ENCODE measurements at regions not wholly inside any gene's neighbourhood (a gene's known extent, or its start where the extent isn't known, plus 50 kb on each side); places are given as distances from the start of the nearest gene placed in this dataset.

DNA sequence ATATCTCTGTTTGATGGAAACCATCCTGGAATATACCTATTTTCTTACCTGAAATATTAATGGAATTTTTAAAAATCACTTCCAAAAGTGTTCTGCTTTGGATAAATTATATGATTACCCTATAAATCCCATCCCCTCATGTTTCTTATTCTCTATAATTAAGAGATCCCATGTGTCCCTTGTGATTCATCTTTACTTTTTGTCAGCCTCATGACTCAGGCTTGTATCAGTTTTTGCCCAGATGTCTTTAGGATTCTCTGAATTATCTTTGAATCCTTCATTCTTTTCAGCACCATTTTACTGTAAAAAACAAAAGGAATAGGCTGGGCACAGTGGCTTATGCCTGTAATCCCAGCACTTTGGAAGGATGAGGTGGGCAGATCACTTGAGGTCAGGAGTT lies 804.5 kb upstream of the CITED2 start:
- no peaks in the 10 kb centered on the region for H3K36me3 Mint-ChIP-seq (ENCODE audit: unreplicated experiment)
- H3K27ac Mint-ChIP-seq (ENCODE audit: unreplicated experiment) = no peak overlapping the region
- H3K27me3 Mint-ChIP-seq (ENCODE audit: unreplicated experiment) = no peaks in the 10 kb centered on the region
- no peaks in the 10 kb centered on the region for H3K9me3 Mint-ChIP-seq (ENCODE audit: unreplicated experiment)
- TF ChIP-seq, protein P1, sequence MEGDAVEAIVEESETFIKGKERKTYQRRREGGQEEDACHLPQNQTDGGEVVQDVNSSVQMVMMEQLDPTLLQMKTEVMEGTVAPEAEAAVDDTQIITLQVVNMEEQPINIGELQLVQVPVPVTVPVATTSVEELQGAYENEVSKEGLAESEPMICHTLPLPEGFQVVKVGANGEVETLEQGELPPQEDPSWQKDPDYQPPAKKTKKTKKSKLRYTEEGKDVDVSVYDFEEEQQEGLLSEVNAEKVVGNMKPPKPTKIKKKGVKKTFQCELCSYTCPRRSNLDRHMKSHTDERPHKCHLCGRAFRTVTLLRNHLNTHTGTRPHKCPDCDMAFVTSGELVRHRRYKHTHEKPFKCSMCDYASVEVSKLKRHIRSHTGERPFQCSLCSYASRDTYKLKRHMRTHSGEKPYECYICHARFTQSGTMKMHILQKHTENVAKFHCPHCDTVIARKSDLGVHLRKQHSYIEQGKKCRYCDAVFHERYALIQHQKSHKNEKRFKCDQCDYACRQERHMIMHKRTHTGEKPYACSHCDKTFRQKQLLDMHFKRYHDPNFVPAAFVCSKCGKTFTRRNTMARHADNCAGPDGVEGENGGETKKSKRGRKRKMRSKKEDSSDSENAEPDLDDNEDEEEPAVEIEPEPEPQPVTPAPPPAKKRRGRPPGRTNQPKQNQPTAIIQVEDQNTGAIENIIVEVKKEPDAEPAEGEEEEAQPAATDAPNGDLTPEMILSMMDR (IDR thresholded peaks at IDR 0.05; ENCODE audit: partially characterized antibody, unreplicated experiment) = no peak
- no peaks in the 10 kb centered on the region for H3K4me1 Mint-ChIP-seq (ENCODE audit: low read depth, unreplicated experiment)
- H3K4me3 Mint-ChIP-seq (ENCODE audit: unreplicated experiment) = no peak overlapping the region
- DNase-seq = no peak

DNA sequence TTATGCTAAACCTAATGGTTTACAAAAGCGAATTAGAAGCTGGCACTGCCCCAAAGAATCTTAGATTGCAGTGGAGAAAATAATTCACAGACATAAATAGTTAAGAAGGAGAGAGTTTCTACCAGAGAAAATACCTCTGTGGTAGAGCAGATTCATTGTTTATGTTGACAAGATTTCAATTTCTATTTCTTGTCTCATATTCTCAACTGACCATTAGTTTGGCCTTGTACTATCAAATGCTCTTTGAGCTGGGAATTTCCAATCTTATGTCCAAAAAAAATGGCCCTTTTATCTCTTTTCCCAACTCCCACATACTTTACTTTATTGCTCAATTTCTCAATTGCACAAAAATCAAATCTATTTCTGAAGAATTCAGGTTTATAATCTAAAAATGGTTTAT lies 804.1 kb upstream of the CITED2 start:
- no peaks in the 10 kb centered on the region for H3K4me1 Mint-ChIP-seq (ENCODE audit: low read depth, unreplicated experiment)
- no peaks in the 10 kb centered on the region for H3K9me3 Mint-ChIP-seq (ENCODE audit: unreplicated experiment)
- TF ChIP-seq, protein P1 (IDR thresholded peaks at IDR 0.05; ENCODE audit: partially characterized antibody, unreplicated experiment) = no peak
- H3K27me3 Mint-ChIP-seq (ENCODE audit: unreplicated experiment) = no peaks in the 10 kb centered on the region
- no peak overlapping the region for H3K4me3 Mint-ChIP-seq (ENCODE audit: unreplicated experiment)
- no peaks in the 10 kb centered on the region for H3K36me3 Mint-ChIP-seq (ENCODE audit: unreplicated experiment)
- no peak for DNase-seq
- no peak overlapping the region for H3K27ac Mint-ChIP-seq (ENCODE audit: unreplicated experiment)

DNA sequence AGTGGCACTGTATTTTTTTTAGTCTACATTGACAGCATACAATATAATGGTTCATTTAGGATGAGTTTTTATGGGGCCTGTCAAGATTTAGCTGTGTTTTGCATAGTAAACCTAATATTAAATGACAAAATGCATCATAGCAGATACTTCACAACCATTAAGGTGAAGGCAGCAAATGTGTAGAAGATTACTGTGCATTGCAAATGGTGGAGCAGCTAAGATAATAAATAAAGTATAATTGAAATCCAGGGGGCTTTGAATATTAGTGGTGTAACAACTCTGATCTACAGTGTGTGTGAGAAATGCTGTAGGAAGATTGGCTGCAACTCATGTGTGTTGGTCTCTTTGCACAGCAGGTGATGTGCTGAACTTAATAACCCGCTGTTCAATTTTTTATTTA lies 801.9 kb upstream of the CITED2 start:
- H3K36me3 Mint-ChIP-seq (ENCODE audit: unreplicated experiment) = no peaks in the 10 kb centered on the region
- H3K27me3 Mint-ChIP-seq (ENCODE audit: unreplicated experiment) = no peaks in the 10 kb centered on the region
- DNase-seq = no peak
- H3K4me1 Mint-ChIP-seq (ENCODE audit: low read depth, unreplicated experiment) = no peaks in the 10 kb centered on the region
- H3K27ac Mint-ChIP-seq (ENCODE audit: unreplicated experiment) = no peak overlapping the region
- H3K4me3 Mint-ChIP-seq (ENCODE audit: unreplicated experiment) = no peak overlapping the region
- TF ChIP-seq, protein P1 (IDR thresholded peaks at IDR 0.05; ENCODE audit: partially characterized antibody, unreplicated experiment) = no peak
- peaks cover 2% of the 10 kb centered on the region for H3K9me3 Mint-ChIP-seq (ENCODE audit: unreplicated experiment)

DNA sequence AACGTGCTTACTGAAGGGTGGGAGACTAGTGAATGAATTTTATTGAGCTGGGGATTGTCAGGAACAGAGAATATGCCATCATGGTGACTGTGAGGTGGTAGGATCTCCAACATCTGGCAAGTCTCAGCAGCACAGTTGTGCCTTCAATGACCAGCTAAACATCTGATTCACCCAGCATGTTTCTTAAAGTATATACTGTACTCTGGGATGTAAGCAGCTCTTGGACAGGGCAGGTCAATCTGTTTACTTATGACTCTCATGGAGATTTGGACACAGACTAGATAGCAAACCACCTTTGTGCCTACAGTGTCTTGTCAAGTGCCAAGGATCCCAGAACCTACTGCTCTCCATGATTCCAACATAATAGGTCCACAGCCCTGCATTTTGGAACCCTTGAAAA lies 801.0 kb upstream of the CITED2 start:
- Mint-ChIP-seq H3K4me1 (ENCODE audit: low read depth, unreplicated experiment) (no peaks in the 10 kb centered on the region), H3K9me3 (ENCODE audit: unreplicated experiment) (peaks cover 2% of the 10 kb centered on the region), H3K27me3 (ENCODE audit: unreplicated experiment) (no peaks in the 10 kb centered on the region), H3K36me3 (ENCODE audit: unreplicated experiment) (no peaks in the 10 kb centered on the region), H3K27ac (ENCODE audit: unreplicated experiment) (no peak overlapping the region), H3K4me3 (ENCODE audit: unreplicated experiment) (no peak overlapping the region)
- DNase-seq = no peak
- TF ChIP-seq, protein P1 (IDR thresholded peaks at IDR 0.05; ENCODE audit: partially characterized antibody, unreplicated experiment) = no peak

DNA sequence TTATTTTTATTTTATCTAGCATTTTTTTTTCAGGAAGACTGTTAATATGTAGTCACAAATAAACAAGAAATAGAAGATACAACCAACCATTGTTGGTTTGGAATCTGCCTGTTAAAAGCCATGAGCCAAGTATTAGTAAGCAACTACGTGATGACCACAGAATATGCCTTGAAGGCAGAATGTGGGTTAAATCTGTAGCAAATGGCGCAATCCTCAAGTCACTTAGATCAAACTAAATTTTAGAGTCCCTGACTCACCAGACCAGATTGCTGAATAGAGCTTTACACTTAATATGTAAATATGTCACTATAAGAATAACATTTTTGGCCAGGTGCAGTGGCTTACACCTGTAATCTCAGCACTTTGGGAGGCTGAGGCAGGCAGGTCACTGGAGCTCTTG lies 800.1 kb upstream of the CITED2 start:
- Mint-ChIP-seq H3K27me3 (ENCODE audit: unreplicated experiment) (no peaks in the 10 kb centered on the region), H3K4me3 (ENCODE audit: unreplicated experiment) (no peak overlapping the region), H3K9me3 (ENCODE audit: unreplicated experiment) (peaks cover 2% of the 10 kb centered on the region), H3K27ac (ENCODE audit: unreplicated experiment) (no peak overlapping the region), H3K36me3 (ENCODE audit: unreplicated experiment) (no peaks in the 10 kb centered on the region), H3K4me1 (ENCODE audit: low read depth, unreplicated experiment) (no peaks in the 10 kb centered on the region)
- TF ChIP-seq, protein P1 (IDR thresholded peaks at IDR 0.05; ENCODE audit: partially characterized antibody, unreplicated experiment) = no peak
- DNase-seq = no peak

All from glutamatergic neuron (in vitro differentiated cells).